Gastrocnemius medialis (tissue), 4 donors: ENCODE measurements at regions not wholly inside any gene's neighbourhood (a gene's known extent, or its start where the extent isn't known, plus 50 kb on each side); places are given as distances from the start of the nearest gene placed in this dataset.

Experiments used
- ATAC-seq, 2 donors: fragments of 150-250 bp; one replicate each; pipeline ENCODE4 v1.9.1; 2016
- DNase-seq, 2 donors: peaks; one replicate each; pipeline ENCODE4 v3.0.0-alpha.2; 2019
- H3K27ac ChIP-seq, 4 donors: fragments of 200-600 bp; sonication (generic); 1 replicate in 1 of 4; 2 replicates in 3 of 4; pipeline ENCODE4 v1.5.1; 2016 to 2018; ENCODE audit warnings: mild to moderate bottlenecking in 2 of 4, moderate library complexity in 1 of 4
- H3K27me3 ChIP-seq, 3 donors: fragments of 200-600 bp; sonication (generic) in 2 of 3; 1 replicate in 1 of 3; 2 replicates in 2 of 3; pipeline versions ENCODE4 v1.5.1 to v1.6.0; 2016 to 2019; ENCODE audit warnings: mild to moderate bottlenecking in 1 of 3, moderate library complexity in 1 of 3
- H3K36me3 ChIP-seq, 2 donors: fragments of 200-600 bp; sonication (generic) in 1 of 2; one replicate each; pipeline ENCODE4 v1.5.1; 2017 to 2018
- H3K4me1 ChIP-seq, 2 donors: fragments of 200-600 bp; sonication (generic) in 1 of 2; one replicate each; pipeline ENCODE4 v1.5.1; 2016 to 2017; ENCODE audit warnings: mild to moderate bottlenecking in 2 of 2
- H3K4me3 ChIP-seq, 4 donors: fragments of 200-600 bp; sonication (generic) in 3 of 4; 1 replicate in 1 of 4; 2 replicates in 3 of 4; pipeline ENCODE4 v1.5.1; 2016 to 2019; ENCODE audit warnings: mild to moderate bottlenecking in 2 of 4
- H3K9me3 ChIP-seq, 3 donors: fragments of 200-600 bp; sonication (generic) in 2 of 3; 1 replicate in 1 of 3; 2 replicates in 2 of 3; pipeline ENCODE4 v1.5.1; 2016 to 2019
- POLR2A ChIP-seq, 2 donors: fragments of 450-650 bp; IDR thresholded peaks; one replicate each; pipeline ENCODE4 v1.6.1; 2017; ENCODE audit warnings: antibody characterized with exemption in 2 of 2, mild to moderate bottlenecking in 2 of 2, moderate library complexity in 2 of 2
- in situ Hi-C, 4 donors: fragments of 200-750 bp; cut with MboI; loops; one replicate each; pipeline versions ENCODE4 v1.15.0 to v1.8.0; 2017; ENCODE audit warnings: low sequenced_read_pairs in 4 of 4
- intact Hi-C: fragments of 100-400 bp; cut with DNase I; formaldehyde crosslinking; loops from one replicate; pipeline ENCODE4 v1.15.1; 2023; ENCODE audit warnings: low total_unique reads
- TF ChIP-seq, protein P1 (sequence below), 5 experiments: fragments of 450-650 bp in 3 of 5; fragments of 200-600 bp in 2 of 5; sonication (generic) in 2 of 5; IDR thresholded peaks in 4 of 5; conservative IDR thresholded peaks in 1 of 5; 1 replicate in 4 of 5; 2 replicates in 1 of 5; pipeline ENCODE4 v1.5.1; 2016 to 2019; ENCODE audit warnings: antibody characterized with exemption in 5 of 5, mild to moderate bottlenecking in 3 of 5, moderate library complexity in 3 of 5

DNA sequence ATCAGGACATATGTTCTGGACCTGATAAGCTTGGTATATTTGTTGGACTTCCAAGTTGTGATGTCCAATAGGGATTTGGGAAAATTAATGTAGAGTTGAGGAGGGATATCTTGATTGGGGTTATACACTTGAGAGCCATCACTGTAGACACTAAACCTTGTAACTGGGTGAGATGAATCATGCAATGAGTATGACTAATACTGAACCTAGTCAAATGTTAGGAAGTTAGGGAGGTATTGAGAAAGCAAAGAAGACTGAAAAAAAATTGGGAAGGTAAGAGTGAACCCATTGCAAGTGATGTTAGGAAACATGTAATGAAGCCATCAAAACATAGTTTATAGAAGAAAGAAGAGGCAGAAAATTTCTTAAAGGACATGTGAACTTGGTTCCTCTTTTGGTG, 668.4 kb upstream of the CDH9 start:
- no peaks in the 10 kb centered on the region for H3K27me3 ChIP-seq
- no peak overlapping the region for H3K27ac ChIP-seq
- TF ChIP-seq, protein P1, sequence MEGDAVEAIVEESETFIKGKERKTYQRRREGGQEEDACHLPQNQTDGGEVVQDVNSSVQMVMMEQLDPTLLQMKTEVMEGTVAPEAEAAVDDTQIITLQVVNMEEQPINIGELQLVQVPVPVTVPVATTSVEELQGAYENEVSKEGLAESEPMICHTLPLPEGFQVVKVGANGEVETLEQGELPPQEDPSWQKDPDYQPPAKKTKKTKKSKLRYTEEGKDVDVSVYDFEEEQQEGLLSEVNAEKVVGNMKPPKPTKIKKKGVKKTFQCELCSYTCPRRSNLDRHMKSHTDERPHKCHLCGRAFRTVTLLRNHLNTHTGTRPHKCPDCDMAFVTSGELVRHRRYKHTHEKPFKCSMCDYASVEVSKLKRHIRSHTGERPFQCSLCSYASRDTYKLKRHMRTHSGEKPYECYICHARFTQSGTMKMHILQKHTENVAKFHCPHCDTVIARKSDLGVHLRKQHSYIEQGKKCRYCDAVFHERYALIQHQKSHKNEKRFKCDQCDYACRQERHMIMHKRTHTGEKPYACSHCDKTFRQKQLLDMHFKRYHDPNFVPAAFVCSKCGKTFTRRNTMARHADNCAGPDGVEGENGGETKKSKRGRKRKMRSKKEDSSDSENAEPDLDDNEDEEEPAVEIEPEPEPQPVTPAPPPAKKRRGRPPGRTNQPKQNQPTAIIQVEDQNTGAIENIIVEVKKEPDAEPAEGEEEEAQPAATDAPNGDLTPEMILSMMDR (IDR thresholded peaks at IDR 0.05 in 4 of 5, conservative IDR thresholded peaks at IDR 0.05 in 1 of 5): no peak
- TF ChIP-seq POLR2A (IDR thresholded peaks at IDR 0.05): no peak
- H3K4me1 ChIP-seq: no peaks in the 10 kb centered on the region
- no peak for ATAC-seq
- in situ Hi-C loops: no loop called here
- no peaks in the 10 kb centered on the region for H3K9me3 ChIP-seq
- H3K4me3 ChIP-seq: no peak overlapping the region
- intact Hi-C loops: no loop called here
- no peaks in the 10 kb centered on the region for H3K36me3 ChIP-seq
- DNase-seq: no peak

DNA sequence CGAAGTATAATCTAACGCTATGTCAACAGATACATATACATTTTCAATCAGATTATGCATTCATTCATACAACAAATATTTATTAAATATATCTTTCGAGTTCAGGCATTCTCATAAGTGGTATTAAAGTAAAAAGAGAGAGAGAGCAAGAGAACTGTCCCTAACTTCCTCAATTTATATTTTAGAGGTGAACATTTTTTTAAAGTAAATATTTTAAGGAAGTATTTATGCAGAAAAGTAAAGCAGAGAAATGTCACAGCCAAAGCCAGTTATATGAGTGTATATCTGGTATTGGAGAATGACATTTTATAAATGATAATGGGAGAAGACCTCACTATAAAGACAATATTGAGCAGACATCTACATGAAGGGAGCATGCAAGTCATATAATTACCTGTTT, 667.3 kb upstream of the CDH9 start:
- H3K27me3 ChIP-seq: no peaks in the 10 kb centered on the region
- DNase-seq (no peak), ATAC-seq (no peak)
- no peaks in the 10 kb centered on the region for H3K36me3 ChIP-seq
- H3K4me3 ChIP-seq: no peak overlapping the region
- in situ Hi-C loops (no loop called here), intact Hi-C loops (no loop called here)
- TF ChIP-seq, protein P1 (IDR thresholded peaks at IDR 0.05 in 4 of 5, conservative IDR thresholded peaks at IDR 0.05 in 1 of 5): no peak
- TF ChIP-seq POLR2A (IDR thresholded peaks at IDR 0.05): no peak
- H3K27ac ChIP-seq: no peak overlapping the region
- H3K4me1 ChIP-seq: no peaks in the 10 kb centered on the region
- no peaks in the 10 kb centered on the region for H3K9me3 ChIP-seq

GRCh38 chr5:27701931-27702903, 663.8 kb upstream of the CDH9 start:
- in situ Hi-C loops (no loop called here), intact Hi-C loops (no loop called here)
- TF ChIP-seq, protein P1 (IDR thresholded peaks at IDR 0.05 in 4 of 5, conservative IDR thresholded peaks at IDR 0.05 in 1 of 5): no peak
- TF ChIP-seq POLR2A (IDR thresholded peaks at IDR 0.05): no peak
- DNase-seq (no peak), ATAC-seq (no peak)
- Histone ChIP-seq H3K36me3 (no peaks in the 10 kb centered on the region), H3K4me3 (no peak overlapping the region), H3K27ac (no peak overlapping the region), H3K27me3 (no peaks in the 10 kb centered on the region), H3K4me1 (no peaks in the 10 kb centered on the region), H3K9me3 (no peaks in the 10 kb centered on the region)

GRCh38 chr5:27700526-27700925, 662.1 kb upstream of the CDH9 start:
- no peaks in the 10 kb centered on the region for H3K4me1 ChIP-seq
- DNase-seq (no peak), ATAC-seq (no peak)
- TF ChIP-seq, protein P1 (IDR thresholded peaks at IDR 0.05 in 4 of 5, conservative IDR thresholded peaks at IDR 0.05 in 1 of 5): no peak
- no peak for TF ChIP-seq POLR2A (IDR thresholded peaks at IDR 0.05)
- in situ Hi-C loops (no loop called here), intact Hi-C loops (no loop called here)
- H3K9me3 ChIP-seq: no peaks in the 10 kb centered on the region
- no peaks in the 10 kb centered on the region for H3K36me3 ChIP-seq
- H3K27me3 ChIP-seq: no peaks in the 10 kb centered on the region
- H3K4me3 ChIP-seq: no peak overlapping the region
- no peak overlapping the region for H3K27ac ChIP-seq
